Keratinocyte (primary cell): ENCODE measurements at regions not wholly inside any gene's neighbourhood (a gene's known extent, or its start where the extent isn't known, plus 50 kb on each side); places are given as distances from the start of the nearest gene placed in this dataset.

Experiments used
- DNase-seq: peaks from one replicate; pipeline ENCODE4 v3.0.0-alpha.2; 2011; ENCODE audit warnings: low read depth, missing footprints, low spot score
- FAIRE-seq: peaks from 2 replicates; lab custom pipeline; 2011; peaks lifted over from hg19 to GRCh38; lab: Jason Lieb, UNC
- H2AFZ ChIP-seq: 2 replicates; pipeline ENCODE4 v1.6.0; 2012; ENCODE audit warnings: low read length, control low read depth, inconsistent platforms; ENCODE audit not compliant: control insufficient read depth
- H3K27ac ChIP-seq: 2 replicates; pipeline ENCODE4 v1.5.1; 2011; ENCODE audit warnings: low read length; ENCODE audit not compliant: control insufficient read depth, insufficient read depth
- H3K27me3 ChIP-seq: 3 replicates; pipeline ENCODE4 v1.6.0; 2011; ENCODE audit warnings: low read length; ENCODE audit not compliant: control insufficient read depth, insufficient read depth; ENCODE audit errors: extremely low read depth
- H3K36me3 ChIP-seq, 2 experiments: 2 replicates in 1 of 2; 3 replicates in 1 of 2; pipeline ENCODE4 v1.5.1; 2011; ENCODE audit warnings: low read length in 2 of 2, mild to moderate bottlenecking in 1 of 2; ENCODE audit not compliant: control insufficient read depth in 2 of 2, insufficient read depth in 2 of 2; ENCODE audit errors: extremely low read depth in 1 of 2
- H3K4me1 ChIP-seq: 3 replicates; pipeline ENCODE4 v1.5.1; 2011; ENCODE audit warnings: low read length; ENCODE audit not compliant: control insufficient read depth, insufficient read depth; ENCODE audit errors: extremely low read depth
- H3K4me2 ChIP-seq: 3 replicates; pipeline ENCODE4 v1.6.0; 2011; ENCODE audit warnings: low read depth, low read length; ENCODE audit not compliant: control insufficient read depth, insufficient read depth; ENCODE audit errors: extremely low read depth
- H3K4me3 ChIP-seq, 3 experiments: fragments of 200-600 bp in 1 of 3; sonication (generic) in 1 of 3; 2 replicates in 2 of 3; 3 replicates in 1 of 3; pipeline ENCODE4 v1.5.1; 2011 to 2016; ENCODE audit warnings: low read length in 3 of 3, mild to moderate bottlenecking in 3 of 3, control low read depth in 2 of 3, inconsistent platforms in 1 of 3, low read depth in 1 of 3, mixed read lengths in 1 of 3, mixed run types in 1 of 3, moderate library complexity in 1 of 3; ENCODE audit not compliant: control insufficient read depth in 2 of 3, insufficient read depth in 2 of 3; ENCODE audit errors: extremely low read depth in 1 of 3
- H3K79me2 ChIP-seq: 2 replicates; pipeline ENCODE4 v1.6.0; 2012; ENCODE audit warnings: low read length; ENCODE audit not compliant: control insufficient read depth, insufficient read depth
- H3K9ac ChIP-seq: 3 replicates; pipeline ENCODE4 v1.6.0; 2011; ENCODE audit warnings: low read length; ENCODE audit not compliant: control insufficient read depth, insufficient read depth; ENCODE audit errors: extremely low read depth
- H3K9me1 ChIP-seq: 3 replicates; pipeline ENCODE4 v1.6.0; 2011; ENCODE audit warnings: low read length; ENCODE audit not compliant: control insufficient read depth, insufficient read depth; ENCODE audit errors: extremely low read depth
- H3K9me3 ChIP-seq: 2 replicates; pipeline ENCODE4 v1.5.1; 2012; ENCODE audit warnings: low read depth, low read length; ENCODE audit not compliant: control insufficient read depth
- H4K20me1 ChIP-seq: 3 replicates; pipeline ENCODE4 v1.6.0; 2011; ENCODE audit warnings: low read length; ENCODE audit not compliant: control insufficient read depth, insufficient read depth; ENCODE audit errors: extremely low read depth
- EZH2 ChIP-seq: IDR thresholded peaks from one replicate; pipeline ENCODE4 v1.6.1; 2012; ENCODE audit warnings: inconsistent platforms, mild to moderate bottlenecking, low read length, moderate library complexity
- dilution Hi-C: fragments of 300-500 bp; cut with MboI; formaldehyde crosslinking; loops from one replicate; pipeline ENCODE4 v1.7.0; 2020; ENCODE audit warnings: low sequenced_read_pairs; ENCODE audit not compliant: extremely low pct_ligation_motif_present
- TF ChIP-seq, protein P1 (sequence below), 3 experiments: IDR thresholded peaks in 1 of 3; conservative IDR thresholded peaks in 1 of 3; optimal IDR thresholded peaks in 1 of 3; 2 replicates in 2 of 3; 3 replicates in 1 of 3; pipeline versions ENCODE3 to v1.5.1; 2011; ENCODE audit warnings: low read length in 3 of 3, mild to moderate bottlenecking in 3 of 3, moderate library complexity in 2 of 3, control low read depth in 1 of 3, inconsistent platforms in 1 of 3; ENCODE audit not compliant: insufficient read depth in 2 of 3; ENCODE audit errors: extremely low read depth in 1 of 3

DNA sequence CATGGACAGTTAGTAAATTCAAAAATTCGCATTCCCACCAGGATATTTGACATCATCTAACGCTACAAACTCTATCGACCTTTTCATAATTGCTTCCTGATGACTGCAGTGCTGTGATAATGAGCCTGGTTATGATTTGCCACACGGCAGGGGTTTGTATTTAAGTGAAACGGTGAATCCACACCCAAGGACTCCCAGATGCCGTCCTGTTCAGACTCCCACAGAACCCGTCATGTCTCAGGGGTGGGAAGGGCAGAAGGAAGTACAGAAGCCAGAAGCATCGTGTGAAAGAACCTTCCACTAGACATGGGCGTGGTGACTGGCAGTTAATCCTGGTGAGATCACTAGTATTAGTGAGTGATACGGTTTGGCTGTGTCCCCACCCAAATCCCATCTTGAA lies 91.2 kb upstream of the TMEM18 start:
- dilution Hi-C loops: no loop called here
- H4K20me1 ChIP-seq: no peaks in the 10 kb centered on the region
- FAIRE-seq: no peak
- no peaks in the 10 kb centered on the region for H3K9me1 ChIP-seq
- no peak overlapping the region for H2AFZ ChIP-seq
- H3K79me2 ChIP-seq: no peaks in the 10 kb centered on the region
- DNase-seq: no peak
- H3K9me3 ChIP-seq: peaks cover 2% of the 10 kb centered on the region
- no peak overlapping the region for H3K4me2 ChIP-seq
- H3K27me3 ChIP-seq: no peaks in the 10 kb centered on the region
- no peaks in the 10 kb centered on the region for H3K4me1 ChIP-seq
- H3K9ac ChIP-seq: no peak overlapping the region
- no peak overlapping the region for H3K27ac ChIP-seq
- no peak for TF ChIP-seq EZH2
- TF ChIP-seq, protein P1, sequence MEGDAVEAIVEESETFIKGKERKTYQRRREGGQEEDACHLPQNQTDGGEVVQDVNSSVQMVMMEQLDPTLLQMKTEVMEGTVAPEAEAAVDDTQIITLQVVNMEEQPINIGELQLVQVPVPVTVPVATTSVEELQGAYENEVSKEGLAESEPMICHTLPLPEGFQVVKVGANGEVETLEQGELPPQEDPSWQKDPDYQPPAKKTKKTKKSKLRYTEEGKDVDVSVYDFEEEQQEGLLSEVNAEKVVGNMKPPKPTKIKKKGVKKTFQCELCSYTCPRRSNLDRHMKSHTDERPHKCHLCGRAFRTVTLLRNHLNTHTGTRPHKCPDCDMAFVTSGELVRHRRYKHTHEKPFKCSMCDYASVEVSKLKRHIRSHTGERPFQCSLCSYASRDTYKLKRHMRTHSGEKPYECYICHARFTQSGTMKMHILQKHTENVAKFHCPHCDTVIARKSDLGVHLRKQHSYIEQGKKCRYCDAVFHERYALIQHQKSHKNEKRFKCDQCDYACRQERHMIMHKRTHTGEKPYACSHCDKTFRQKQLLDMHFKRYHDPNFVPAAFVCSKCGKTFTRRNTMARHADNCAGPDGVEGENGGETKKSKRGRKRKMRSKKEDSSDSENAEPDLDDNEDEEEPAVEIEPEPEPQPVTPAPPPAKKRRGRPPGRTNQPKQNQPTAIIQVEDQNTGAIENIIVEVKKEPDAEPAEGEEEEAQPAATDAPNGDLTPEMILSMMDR (optimal IDR thresholded peaks at IDR 0.05 in 1 of 3, IDR thresholded peaks at IDR 0.05 in 1 of 3, conservative IDR thresholded peaks at IDR 0.05 in 1 of 3; ENCODE audit: extremely low read depth in 1 of 3, insufficient read depth in 2 of 3, low read length in 3 of 3): no peak
- no peak overlapping the region for H3K4me3 ChIP-seq
- no peaks in the 10 kb centered on the region for H3K36me3 ChIP-seq

GRCh38 chr2:767944-768343 lies 90.7 kb upstream of the TMEM18 start:
- no peak overlapping the region for H2AFZ ChIP-seq
- H3K9me1 ChIP-seq: no peaks in the 10 kb centered on the region
- H3K4me1 ChIP-seq: no peaks in the 10 kb centered on the region
- no peak for TF ChIP-seq EZH2
- TF ChIP-seq, protein P1 (optimal IDR thresholded peaks at IDR 0.05 in 1 of 3, IDR thresholded peaks at IDR 0.05 in 1 of 3, conservative IDR thresholded peaks at IDR 0.05 in 1 of 3; ENCODE audit: extremely low read depth in 1 of 3, insufficient read depth in 2 of 3, low read length in 3 of 3): no peak
- peaks cover 2% of the 10 kb centered on the region for H3K9me3 ChIP-seq
- no peak overlapping the region for H3K4me3 ChIP-seq
- DNase-seq (no peak), FAIRE-seq (no peak)
- H3K79me2 ChIP-seq: no peaks in the 10 kb centered on the region
- H3K27me3 ChIP-seq: no peaks in the 10 kb centered on the region
- no peaks in the 10 kb centered on the region for H4K20me1 ChIP-seq
- H3K4me2 ChIP-seq: no peak overlapping the region
- no peak overlapping the region for H3K9ac ChIP-seq
- H3K27ac ChIP-seq: no peak overlapping the region
- no peaks in the 10 kb centered on the region for H3K36me3 ChIP-seq
- dilution Hi-C loops: no loop called here
